A673 (cell line): ENCODE measurements at regions not wholly inside any gene's neighbourhood (a gene's known extent, or its start where the extent isn't known, plus 50 kb on each side); places are given as distances from the start of the nearest gene placed in this dataset.

Experiments used
- CTCF ChIP-seq: fragments of 300-800, 200-600 bp; sonication (generic); conservative IDR thresholded peaks from 2 replicates; pipeline ENCODE4 v1.5.1; 2017; ENCODE audit warnings: low read depth, mild to moderate bottlenecking, antibody characterized with exemption, low read length, moderate library complexity, mixed read lengths
- EZH2 ChIP-seq: fragments of 200-600 bp; sonication (generic); IDR thresholded peaks from 2 replicates; pipeline ENCODE4 v1.6.1; 2017; ENCODE audit warnings: borderline replicate concordance, low read depth, mild to moderate bottlenecking, mixed read lengths, antibody characterized with exemption, low read length; ENCODE audit not compliant: poor library complexity, severe bottlenecking

GRCh38 chr13:65414187-65414586, 1815.9 kb downstream of the PCDH9 start:
- no peak for TF ChIP-seq EZH2
- TF ChIP-seq CTCF: no peak
